ENCODE measurements at regions not wholly inside any gene's neighbourhood (a gene's known extent, or its start where the extent isn't known, plus 50 kb on each side); places are given as distances from the start of the nearest gene placed in this dataset.
A peak's percentile ranks its signal among the peaks of the same experiment; 100 is the strongest.

- no peak for TF ChIP-seq CTCF (IDR thresholded peaks at IDR 0.05; ENCODE audit: unreplicated experiment)
These were observed 241.9 kb upstream of the DCN start for GRCh38 chr12:91424506-91424905.

GRCh38 chr12:91423693-91424050 lies 241.1 kb upstream of the DCN start:
- Mint-ChIP-seq H3K9me3 (no peaks in the 10 kb centered on the region), H3K27me3 (ENCODE audit: low read depth) (no peaks in the 10 kb centered on the region), H3K27ac (peak overlapping the region; percentile 74), H3K36me3 (no peaks in the 10 kb centered on the region), H3K4me1 (peaks cover 38% of the 10 kb centered on the region), H3K4me3 (no peak overlapping the region)
- DNase-seq (ENCODE audit: low spot score in 2 of 2, unreplicated experiment in 2 of 2), result no peak
- no peak for TF ChIP-seq CTCF (IDR thresholded peaks at IDR 0.05; ENCODE audit: unreplicated experiment)

More at GRCh38 chr12:91424506-91424905, 241.9 kb upstream of the DCN start:
- Mint-ChIP-seq H3K36me3 (no peaks in the 10 kb centered on the region), H3K4me3 (no peak overlapping the region), H3K9me3 (no peaks in the 10 kb centered on the region), H3K27me3 (ENCODE audit: low read depth) (no peaks in the 10 kb centered on the region), H3K27ac (peak overlapping the region; percentile 74), H3K4me1 (peaks cover 45% of the 10 kb centered on the region)
- no peak for DNase-seq (ENCODE audit: low spot score in 2 of 2, unreplicated experiment in 2 of 2)

- peaks cover 40% of the 10 kb centered on the region for H3K4me1 Mint-ChIP-seq
- no peak for DNase-seq (ENCODE audit: low spot score in 2 of 2, unreplicated experiment in 2 of 2)
- no peak for TF ChIP-seq CTCF (IDR thresholded peaks at IDR 0.05; ENCODE audit: unreplicated experiment)
- H3K27me3 Mint-ChIP-seq (ENCODE audit: low read depth), result no peaks in the 10 kb centered on the region
- H3K4me3 Mint-ChIP-seq, result peak overlapping the region; percentile 2
- peak overlapping the region; percentile 86 for H3K27ac Mint-ChIP-seq
- H3K36me3 Mint-ChIP-seq, result no peaks in the 10 kb centered on the region
- H3K9me3 Mint-ChIP-seq, result no peaks in the 10 kb centered on the region
These were observed 240.4 kb upstream of the DCN start for GRCh38 chr12:91422811-91423692.

- Mint-ChIP-seq H3K4me1 (peaks cover 43% of the 10 kb centered on the region), H3K4me3 (no peak overlapping the region), H3K36me3 (no peaks in the 10 kb centered on the region), H3K27ac (peak overlapping the region; percentile 85), H3K27me3 (ENCODE audit: low read depth) (no peaks in the 10 kb centered on the region), H3K9me3 (no peaks in the 10 kb centered on the region)
- no peak for DNase-seq (ENCODE audit: low spot score in 2 of 2, unreplicated experiment in 2 of 2)
- no peak for TF ChIP-seq CTCF (IDR thresholded peaks at IDR 0.05; ENCODE audit: unreplicated experiment)
These were observed 239.5 kb upstream of the DCN start for GRCh38 chr12:91422127-91422526.

GRCh38 chr12:91419809-91420208 lies 237.2 kb upstream of the DCN start:
- TF ChIP-seq CTCF (IDR thresholded peaks at IDR 0.05; ENCODE audit: unreplicated experiment), result no peak
- no peak overlapping the region for H3K27ac Mint-ChIP-seq
- no peak for DNase-seq (ENCODE audit: low spot score in 2 of 2, unreplicated experiment in 2 of 2)
- H3K9me3 Mint-ChIP-seq, result no peaks in the 10 kb centered on the region
- no peak overlapping the region for H3K4me3 Mint-ChIP-seq
- H3K27me3 Mint-ChIP-seq (ENCODE audit: low read depth), result no peaks in the 10 kb centered on the region
- H3K36me3 Mint-ChIP-seq, result no peaks in the 10 kb centered on the region
- H3K4me1 Mint-ChIP-seq, result peaks cover 38% of the 10 kb centered on the region

Data from mesothelial cell of epicardium (in vitro differentiated cells).